ENCODE measurements at regions not wholly inside any gene's neighbourhood (a gene's known extent, or its start where the extent isn't known, plus 50 kb on each side); places are given as distances from the start of the nearest gene placed in this dataset.
"Not testable (repeated sequence)": the region's sequence is repeated elsewhere in the genome, so short reads cannot be mapped to it uniquely, and the experiment has no call there.

DNA sequence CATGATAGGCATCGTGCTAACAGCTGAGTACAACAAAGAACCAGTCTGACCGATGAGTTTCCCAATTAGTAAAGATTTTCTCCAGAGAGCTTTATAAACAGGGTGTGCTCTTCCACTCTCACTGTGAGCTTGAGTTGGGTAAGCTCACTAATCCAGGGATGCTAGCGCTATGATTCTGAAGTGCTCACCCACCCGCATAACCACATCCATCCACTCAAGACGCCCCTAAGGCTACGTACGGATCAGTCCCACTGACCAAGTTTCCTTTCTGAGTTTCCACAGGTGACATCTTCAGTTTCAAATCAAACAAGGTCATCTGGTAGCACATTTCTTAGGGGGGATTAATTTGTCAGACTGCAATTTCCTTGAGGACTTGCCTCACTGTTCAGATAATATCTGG is 141.1 kb upstream of the ABI3BP start:
- no peak overlapping the region for H3K4me3 Mint-ChIP-seq (ENCODE audit: unreplicated experiment)
- TF ChIP-seq, protein P1, sequence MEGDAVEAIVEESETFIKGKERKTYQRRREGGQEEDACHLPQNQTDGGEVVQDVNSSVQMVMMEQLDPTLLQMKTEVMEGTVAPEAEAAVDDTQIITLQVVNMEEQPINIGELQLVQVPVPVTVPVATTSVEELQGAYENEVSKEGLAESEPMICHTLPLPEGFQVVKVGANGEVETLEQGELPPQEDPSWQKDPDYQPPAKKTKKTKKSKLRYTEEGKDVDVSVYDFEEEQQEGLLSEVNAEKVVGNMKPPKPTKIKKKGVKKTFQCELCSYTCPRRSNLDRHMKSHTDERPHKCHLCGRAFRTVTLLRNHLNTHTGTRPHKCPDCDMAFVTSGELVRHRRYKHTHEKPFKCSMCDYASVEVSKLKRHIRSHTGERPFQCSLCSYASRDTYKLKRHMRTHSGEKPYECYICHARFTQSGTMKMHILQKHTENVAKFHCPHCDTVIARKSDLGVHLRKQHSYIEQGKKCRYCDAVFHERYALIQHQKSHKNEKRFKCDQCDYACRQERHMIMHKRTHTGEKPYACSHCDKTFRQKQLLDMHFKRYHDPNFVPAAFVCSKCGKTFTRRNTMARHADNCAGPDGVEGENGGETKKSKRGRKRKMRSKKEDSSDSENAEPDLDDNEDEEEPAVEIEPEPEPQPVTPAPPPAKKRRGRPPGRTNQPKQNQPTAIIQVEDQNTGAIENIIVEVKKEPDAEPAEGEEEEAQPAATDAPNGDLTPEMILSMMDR (IDR thresholded peaks at IDR 0.05; ENCODE audit: unreplicated experiment): no peak
- intact Hi-C loops (cut with micrococcal nuclease): no loop called here
- no TSS peak for BruUV-seq (replicated peaks)
- H3K4me1 Mint-ChIP-seq (ENCODE audit: insufficient read depth, unreplicated experiment): no peaks in the 10 kb centered on the region
- peaks cover 9% of the 10 kb centered on the region for H3K9me3 Mint-ChIP-seq (ENCODE audit: unreplicated experiment)
- DNase-seq (ENCODE audit: unreplicated experiment): no peak
- H3K36me3 Mint-ChIP-seq (ENCODE audit: insufficient read depth, unreplicated experiment): no peaks in the 10 kb centered on the region
- no peak overlapping the region for H3K27ac Mint-ChIP-seq (ENCODE audit: low read depth, unreplicated experiment)
- H3K27me3 Mint-ChIP-seq (ENCODE audit: insufficient read depth, unreplicated experiment): no peaks in the 10 kb centered on the region
- POLR2A ChIA-PET: no interaction called here
- CTCF ChIA-PET: no interaction called here

DNA sequence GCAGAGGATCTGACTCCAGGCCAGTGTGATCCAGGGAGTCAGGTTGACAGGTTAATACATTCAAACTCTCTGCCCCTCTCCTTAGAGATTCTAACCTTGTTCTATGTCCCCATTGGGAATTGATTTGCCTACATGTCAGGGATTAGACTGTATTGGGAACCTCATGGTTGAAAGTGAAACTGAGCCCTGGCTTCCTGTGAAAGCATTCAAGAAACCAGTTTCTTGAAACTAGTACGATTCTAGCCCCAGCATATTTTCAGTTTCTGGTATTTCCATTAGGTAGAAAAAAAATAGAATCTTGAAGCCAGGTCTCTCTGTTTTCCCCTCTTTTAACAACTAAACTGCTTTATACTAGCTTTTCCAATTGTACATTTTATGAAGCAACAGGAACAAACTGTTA is 140.4 kb upstream of the ABI3BP start:
- intact Hi-C loops (cut with micrococcal nuclease): no loop called here
- DNase-seq (ENCODE audit: unreplicated experiment): no peak
- Mint-ChIP-seq H3K36me3 (ENCODE audit: insufficient read depth, unreplicated experiment) (no peaks in the 10 kb centered on the region), H3K27me3 (ENCODE audit: insufficient read depth, unreplicated experiment) (no peaks in the 10 kb centered on the region), H3K27ac (ENCODE audit: low read depth, unreplicated experiment) (no peak overlapping the region), H3K4me1 (ENCODE audit: insufficient read depth, unreplicated experiment) (no peaks in the 10 kb centered on the region), H3K4me3 (ENCODE audit: unreplicated experiment) (no peak overlapping the region), H3K9me3 (ENCODE audit: unreplicated experiment) (peaks cover 9% of the 10 kb centered on the region)
- no TSS peak for BruUV-seq (replicated peaks)
- POLR2A ChIA-PET: no interaction called here
- CTCF ChIA-PET: no interaction called here
- TF ChIP-seq, protein P1 (IDR thresholded peaks at IDR 0.05; ENCODE audit: unreplicated experiment): no peak

DNA sequence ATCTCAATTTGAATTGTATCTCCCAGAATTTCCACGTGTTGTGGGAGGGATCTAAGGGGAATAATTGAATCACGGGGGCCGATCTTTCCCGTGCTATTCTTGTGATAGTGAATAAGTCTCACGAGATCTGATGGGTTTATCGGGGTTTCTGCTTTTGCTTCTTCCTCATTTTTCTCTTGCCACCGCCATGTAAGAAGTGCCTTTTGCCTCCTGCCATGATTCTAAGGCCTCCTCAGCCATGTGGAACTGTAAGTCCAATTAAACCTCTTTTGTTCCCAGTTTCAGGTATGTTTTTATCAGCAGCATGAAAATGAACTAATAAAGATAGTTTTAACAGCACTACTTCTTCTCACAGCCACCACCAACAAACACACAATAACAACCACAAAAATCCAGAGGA is 140.0 kb upstream of the ABI3BP start:
- H3K9me3 Mint-ChIP-seq (ENCODE audit: unreplicated experiment); H3K27me3 Mint-ChIP-seq (ENCODE audit: insufficient read depth, unreplicated experiment); POLR2A ChIA-PET; H3K27ac Mint-ChIP-seq (ENCODE audit: low read depth, unreplicated experiment); H3K4me1 Mint-ChIP-seq (ENCODE audit: insufficient read depth, unreplicated experiment); CTCF ChIA-PET; intact Hi-C loops (cut with micrococcal nuclease); H3K36me3 Mint-ChIP-seq (ENCODE audit: insufficient read depth, unreplicated experiment); DNase-seq (ENCODE audit: unreplicated experiment); H3K4me3 Mint-ChIP-seq (ENCODE audit: unreplicated experiment); BruUV-seq (replicated peaks): not testable (repeated sequence)

DNA sequence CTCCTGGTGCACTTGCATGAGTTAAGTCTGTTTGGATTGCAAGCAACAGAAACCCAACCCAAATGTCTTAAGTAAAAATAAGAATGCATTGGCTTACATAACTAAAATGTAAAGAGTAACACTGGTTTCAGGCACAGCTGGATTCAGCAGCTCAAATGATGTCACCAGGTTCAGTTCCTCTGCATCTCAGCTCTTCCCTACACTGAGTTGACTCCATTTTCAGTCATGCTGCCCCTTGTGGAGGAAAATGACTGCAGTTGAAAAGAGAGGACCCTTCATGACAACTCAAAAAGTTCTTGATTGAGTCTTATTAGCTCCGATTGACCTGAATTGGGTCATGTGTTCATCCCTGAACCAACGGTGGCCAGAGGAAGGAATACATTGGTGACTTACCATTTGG is 138.5 kb upstream of the ABI3BP start:
- TF ChIP-seq, protein P1 (IDR thresholded peaks at IDR 0.05; ENCODE audit: unreplicated experiment): no peak
- DNase-seq (ENCODE audit: unreplicated experiment): no peak

DNA sequence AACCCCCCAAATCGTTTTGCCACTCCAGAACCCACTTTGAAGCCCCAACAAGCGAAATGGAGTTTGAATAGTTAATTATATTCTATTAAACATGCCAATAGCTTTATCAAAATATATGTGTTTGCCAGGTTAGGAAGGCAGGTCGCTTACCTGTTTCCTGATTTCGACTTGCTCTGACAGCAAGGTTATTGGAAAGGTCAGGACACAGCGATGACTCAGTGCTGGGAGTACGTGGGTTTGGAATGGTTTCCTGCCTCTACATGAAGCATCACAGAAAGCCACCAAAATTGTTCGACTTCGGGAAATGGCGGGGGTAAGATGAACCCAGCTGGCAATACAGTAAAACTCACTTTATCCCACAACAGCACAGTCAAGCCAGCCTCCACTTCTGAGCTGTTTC is 135.6 kb upstream of the ABI3BP start:
- TF ChIP-seq, protein P1 (IDR thresholded peaks at IDR 0.05; ENCODE audit: unreplicated experiment): no peak
- Mint-ChIP-seq H3K4me3 (ENCODE audit: unreplicated experiment) (no peak overlapping the region), H3K27me3 (ENCODE audit: insufficient read depth, unreplicated experiment) (no peaks in the 10 kb centered on the region), H3K27ac (ENCODE audit: low read depth, unreplicated experiment) (no peak overlapping the region), H3K4me1 (ENCODE audit: insufficient read depth, unreplicated experiment) (no peaks in the 10 kb centered on the region), H3K9me3 (ENCODE audit: unreplicated experiment) (peaks cover 9% of the 10 kb centered on the region), H3K36me3 (ENCODE audit: insufficient read depth, unreplicated experiment) (no peaks in the 10 kb centered on the region)
- BruUV-seq (replicated peaks): no TSS peak
- intact Hi-C loops (cut with micrococcal nuclease): no loop called here
- peak; percentile 63 for DNase-seq (ENCODE audit: unreplicated experiment)
- ChIA-PET POLR2A (interaction anchor here (0.6 to 1.8 kb wide), 4 partner anchors 9 to 93 kb away, joined by 3 to 5 read pairs (median 4); no protein-coding TSS in a partner anchor), CTCF (interaction anchor here (0.6 to 1.3 kb wide), 3 partner anchors 14 to 67 kb away, joined by 3 to 4 read pairs (median 3); no protein-coding TSS in a partner anchor)

More for the DNA sequence above, 138.5 kb upstream of the ABI3BP start:
- intact Hi-C loops (cut with micrococcal nuclease): no loop called here
- POLR2A ChIA-PET: interaction anchor here (1.1 kb wide), 1 partner anchor 19 kb away, joined by 4 read pairs; no protein-coding TSS in a partner anchor
- CTCF ChIA-PET: interaction anchor here (0.6 kb wide), 2 partner anchors 190 to 245 kb away, joined by 3 read pairs; no protein-coding TSS in a partner anchor
- Mint-ChIP-seq H3K9me3 (ENCODE audit: unreplicated experiment) (peaks cover 9% of the 10 kb centered on the region), H3K4me1 (ENCODE audit: insufficient read depth, unreplicated experiment) (no peaks in the 10 kb centered on the region), H3K27me3 (ENCODE audit: insufficient read depth, unreplicated experiment) (no peaks in the 10 kb centered on the region), H3K4me3 (ENCODE audit: unreplicated experiment) (no peak overlapping the region), H3K36me3 (ENCODE audit: insufficient read depth, unreplicated experiment) (no peaks in the 10 kb centered on the region), H3K27ac (ENCODE audit: low read depth, unreplicated experiment) (no peak overlapping the region)
- BruUV-seq (replicated peaks): no TSS peak

Data from MCF 10A (cell line).